NCI-H526 (cell line): ENCODE measurements at regions not wholly inside any gene's neighbourhood (a gene's known extent, or its start where the extent isn't known, plus 50 kb on each side); places are given as distances from the start of the nearest gene placed in this dataset.
"Not testable (repeated sequence)": the region's sequence is repeated elsewhere in the genome, so short reads cannot be mapped to it uniquely, and the experiment has no call there.

Experiments
- DNase-seq, 2 experiments: peaks; one replicate each; lab custom pipeline; 2025; lab: John Stamatoyannopoulos, UW

DNA sequence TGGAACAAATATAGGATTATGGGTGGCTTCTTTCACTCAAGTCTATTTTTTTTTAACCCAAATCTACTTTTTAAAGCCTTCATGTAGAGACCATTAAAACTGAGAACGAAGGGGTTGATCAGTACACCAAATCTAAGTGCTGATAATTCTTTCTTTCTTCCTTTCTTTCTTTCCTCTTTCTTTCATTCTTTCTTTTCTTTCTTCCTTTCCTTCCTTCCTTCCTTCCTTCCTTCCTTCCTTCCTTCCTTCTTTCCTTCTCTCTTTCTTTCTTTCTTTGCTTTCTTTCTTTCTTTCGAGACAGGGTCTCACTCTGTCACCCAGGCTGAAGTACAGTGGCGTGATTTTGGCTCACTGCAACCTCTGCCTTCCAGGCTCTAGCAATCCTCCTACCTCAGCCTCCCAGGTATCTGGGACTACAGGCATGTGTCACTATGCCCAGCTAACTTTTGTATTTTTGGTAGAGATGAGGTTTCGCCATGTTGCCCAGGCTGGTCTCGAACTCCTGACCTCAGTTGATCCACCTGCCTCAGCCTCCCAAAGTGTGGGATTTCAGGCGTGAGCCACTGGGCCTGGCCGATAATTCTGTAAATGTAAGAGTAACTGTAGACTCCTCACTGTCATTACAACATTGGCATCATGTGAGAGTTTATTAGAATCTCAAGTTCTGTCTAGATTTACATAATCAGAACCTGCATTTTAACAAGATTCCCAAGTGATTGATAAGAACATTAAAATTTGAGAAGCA is 236.4 kb downstream of the TFEC start:
- DNase-seq = no peak

DNA sequence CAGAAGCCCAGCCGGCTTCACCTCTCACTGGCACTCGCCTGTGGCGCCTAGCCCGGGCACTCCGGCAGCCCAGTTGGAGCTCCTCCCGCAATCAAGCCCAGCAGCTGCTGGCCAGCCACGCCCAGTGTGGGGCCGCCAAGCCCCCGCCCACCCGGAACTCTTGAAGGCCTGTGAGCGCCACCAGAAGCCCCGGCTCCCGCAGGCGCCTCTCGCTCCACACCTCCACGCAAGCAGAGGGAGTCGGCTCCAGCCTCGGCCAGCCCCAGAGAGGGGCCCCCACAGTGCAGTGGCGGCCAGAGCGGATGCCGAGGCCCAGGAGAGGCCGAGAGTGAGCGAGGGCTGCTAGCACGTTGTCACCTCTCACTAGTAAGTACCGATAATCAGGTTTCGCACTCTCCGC is 240.7 kb downstream of the TFEC start:
- no peak for DNase-seq

GRCh38 chr7:115789473-115789872 is 241.1 kb downstream of the TFEC start:
- DNase-seq = not testable (repeated sequence)

DNA sequence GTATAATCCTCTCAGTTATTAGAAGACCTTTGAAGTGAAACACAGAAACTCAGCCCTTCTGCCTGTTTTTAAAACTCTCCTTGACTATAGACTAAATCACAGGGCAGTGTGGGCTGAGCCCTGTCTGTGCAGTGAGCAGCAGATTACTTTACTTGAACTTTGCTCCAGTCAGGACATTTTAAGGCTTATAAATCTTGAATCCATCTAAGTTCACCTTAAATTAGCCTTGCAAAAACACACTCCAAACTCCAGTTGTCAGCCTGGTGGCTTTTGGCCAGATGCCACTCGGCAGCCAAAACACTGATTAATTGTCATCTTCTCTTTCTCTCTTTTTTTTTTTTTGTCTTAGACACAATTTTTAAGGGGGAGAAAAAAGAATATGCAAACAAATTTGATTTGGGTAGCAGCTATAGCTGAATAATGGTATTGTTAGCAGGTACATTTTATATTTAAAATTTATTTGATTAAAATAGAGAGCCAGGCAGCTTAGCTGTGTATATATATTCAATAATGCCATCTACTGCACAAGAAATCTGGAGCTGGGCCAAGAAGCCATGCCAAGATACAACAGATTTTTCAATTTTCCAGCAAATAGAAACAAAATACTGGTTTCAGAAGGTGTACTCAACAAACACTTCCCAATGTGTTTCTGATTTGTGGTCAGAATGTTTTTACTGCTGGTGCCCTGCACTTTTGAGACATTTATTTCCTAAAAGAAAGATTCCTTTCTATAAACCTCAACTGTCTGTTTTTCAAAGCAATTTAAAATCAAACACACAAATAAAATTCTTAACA is 247.7 kb downstream of the TFEC start:
- no peak for DNase-seq

DNA sequence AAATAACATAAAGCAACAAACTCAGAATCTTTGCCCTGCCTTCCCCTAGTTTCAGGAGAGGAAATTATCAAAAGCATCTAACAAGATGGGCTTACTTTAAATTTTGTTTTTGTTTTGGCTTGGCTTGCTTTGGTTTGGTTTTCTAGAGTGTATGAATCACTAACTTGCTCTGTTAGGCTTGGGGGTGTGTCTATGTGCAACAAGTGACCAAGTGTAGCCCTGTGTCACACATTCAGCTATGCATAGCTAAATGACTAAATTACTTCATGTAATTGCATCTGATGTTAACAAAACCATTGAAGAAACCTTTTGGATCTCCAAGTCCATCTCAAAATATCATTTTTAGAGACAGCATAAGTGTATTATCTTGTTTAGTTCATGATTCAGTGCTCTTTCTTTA is 251.0 kb downstream of the TFEC start:
- no peak for DNase-seq

DNA sequence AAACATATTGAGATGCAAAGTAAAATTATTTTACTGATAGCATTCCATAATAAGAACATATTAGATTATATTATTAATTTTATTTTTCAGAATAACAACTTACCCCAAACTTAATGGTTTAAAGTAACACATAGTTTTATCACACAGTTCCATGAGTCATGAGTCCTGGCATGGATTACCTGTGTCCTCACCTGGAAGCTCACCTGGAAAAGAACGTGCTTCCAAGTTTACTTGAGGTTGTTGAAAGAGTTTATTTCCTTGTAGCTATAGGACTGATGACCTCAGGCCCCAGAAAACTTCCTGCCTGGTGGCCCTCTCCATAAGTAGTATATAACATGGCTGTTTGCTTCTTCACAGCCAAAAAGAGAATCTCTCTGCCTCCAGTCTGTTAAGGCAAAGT is 254.6 kb downstream of the TFEC start:
- DNase-seq = no peak

DNA sequence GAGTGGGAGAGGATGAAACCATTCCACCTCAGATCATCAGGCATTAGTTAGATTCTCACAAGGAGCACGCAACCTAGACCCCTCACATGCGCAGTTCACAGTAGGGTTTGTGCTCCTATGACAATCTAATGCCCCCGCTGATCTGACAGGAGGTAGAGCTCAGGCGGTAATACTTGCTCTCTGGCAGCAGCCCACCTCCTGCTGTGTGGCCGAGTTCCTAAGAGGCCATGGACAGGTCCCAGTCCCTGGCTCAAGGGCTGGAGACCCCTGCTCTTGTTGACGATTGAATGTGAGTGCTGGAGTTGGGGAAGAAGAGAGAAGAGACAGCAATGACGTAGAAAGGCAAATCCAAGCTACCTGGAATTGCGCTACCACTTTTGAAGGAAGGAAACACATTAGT is 267.2 kb downstream of the TFEC start:
- DNase-seq = no peak

DNA sequence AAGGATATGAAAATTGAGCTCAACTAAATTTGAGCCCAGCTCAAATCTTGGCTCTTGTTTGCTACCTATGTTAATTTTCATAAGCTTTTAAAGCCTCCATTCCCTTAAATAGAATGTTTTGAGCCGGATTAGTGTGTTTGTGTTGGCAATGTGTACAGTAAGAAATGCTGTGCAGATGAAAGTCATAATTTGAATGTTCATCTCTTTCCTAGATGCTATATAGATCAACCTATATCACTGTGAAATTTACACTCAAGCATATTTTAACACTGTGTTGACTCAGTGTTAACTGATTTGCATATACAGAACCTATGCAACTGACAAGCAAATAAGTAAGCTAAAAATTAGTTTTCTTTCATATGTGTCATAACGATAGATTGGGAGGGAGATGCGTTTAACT is 272.5 kb downstream of the TFEC start:
- DNase-seq = peak; percentile 82 to 85

- DNase-seq = peak in 1 of 2 experiments; percentile 11
Measured at GRCh38 chr7:115754226-115754625, 276.3 kb downstream of the TFEC start.

GRCh38 chr7:115749924-115750323 is 280.6 kb downstream of the TFEC start:
- no peak for DNase-seq

- DNase-seq = peak; percentile 17 to 20
Measured at GRCh38 chr7:115748123-115748738, 282.3 kb downstream of the TFEC start.

- no peak for DNase-seq
Measured at GRCh38 chr7:115747174-115747573, 283.4 kb downstream of the TFEC start.

- no peak for DNase-seq
Measured at GRCh38 chr7:115740043-115740442, 290.5 kb downstream of the TFEC start.

DNA sequence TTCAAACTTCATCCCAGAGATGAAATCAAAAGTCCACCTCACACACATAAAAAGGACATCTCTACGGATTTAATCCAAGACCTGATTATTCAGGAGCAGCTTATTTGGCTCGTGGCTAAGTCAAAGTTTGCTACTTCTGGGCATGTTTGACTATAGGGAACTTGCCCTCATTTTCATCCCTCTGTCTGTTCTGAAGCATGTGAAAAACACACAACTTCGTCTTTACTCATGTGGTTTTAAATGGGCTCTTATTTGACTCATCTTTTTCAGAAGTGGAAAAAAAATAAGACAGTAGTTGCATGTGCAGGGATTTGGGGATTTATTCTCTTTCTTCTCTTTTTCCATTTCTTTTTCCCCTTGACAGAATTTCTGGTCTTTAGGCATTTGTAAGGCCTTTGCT is 295.9 kb downstream of the TFEC start:
- DNase-seq = no peak

- DNase-seq = peak; percentile 62 to 69
Measured at GRCh38 chr7:115731796-115732471, 298.6 kb downstream of the TFEC start.

DNA sequence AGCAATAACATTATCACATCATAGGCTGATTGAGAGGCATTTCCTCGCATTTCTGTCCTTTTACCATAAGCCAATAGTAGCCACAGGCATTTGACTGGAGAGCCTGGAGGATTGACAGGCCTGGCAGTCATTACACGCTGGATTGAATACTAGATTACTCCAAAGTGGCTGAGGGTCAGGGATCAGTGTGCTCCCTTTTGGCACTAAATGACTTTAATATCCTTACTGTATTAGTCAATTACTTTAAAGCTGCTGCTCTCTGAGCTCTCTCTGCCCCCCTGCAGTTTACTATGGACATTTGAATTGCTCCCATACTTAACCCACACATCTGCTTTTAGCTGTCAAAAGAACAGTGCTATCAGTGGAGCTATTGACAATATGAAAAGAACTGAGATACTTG is 302.0 kb downstream of the TFEC start:
- no peak for DNase-seq

DNA sequence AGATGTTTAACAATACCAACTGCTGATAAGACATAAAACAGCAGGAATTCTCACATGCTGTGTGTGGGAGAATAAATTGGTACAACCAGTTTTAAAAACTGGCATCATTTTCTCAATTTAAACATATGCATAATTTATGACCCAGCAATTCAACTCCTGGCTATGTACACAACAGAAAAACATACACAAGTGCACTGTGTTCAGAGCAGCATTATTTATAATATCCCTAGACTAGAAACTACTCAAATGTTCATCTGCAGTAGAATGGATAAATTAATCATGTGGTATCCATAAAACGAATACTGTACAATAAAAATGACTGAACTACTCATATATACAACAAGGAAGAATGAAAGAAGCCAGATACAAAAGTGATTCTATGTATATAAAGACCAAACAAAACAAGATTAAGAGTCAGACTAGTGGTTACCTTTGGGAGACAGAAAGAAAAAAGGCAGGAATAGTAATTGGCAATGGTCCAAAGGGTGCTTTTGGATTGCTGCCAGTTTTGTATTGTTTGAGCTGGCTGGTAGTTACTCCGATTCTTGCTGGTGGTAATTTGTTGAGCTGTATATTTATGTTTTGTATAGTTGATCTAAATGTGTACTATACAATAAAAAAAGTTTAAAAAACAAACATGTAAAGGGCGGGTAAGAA is 306.0 kb downstream of the TFEC start:
- DNase-seq = peak; percentile 59 to 62

- DNase-seq = no peak
Measured at GRCh38 chr7:115722302-115722977, 308.1 kb downstream of the TFEC start.

GRCh38 chr7:115721293-115722217 is 309.0 kb downstream of the TFEC start:
- no peak for DNase-seq

- DNase-seq = no peak
Measured at GRCh38 chr7:115719963-115720362, 310.6 kb downstream of the TFEC start.
